BJ (cell line): ENCODE measurements at regions not wholly inside any gene's neighbourhood (a gene's known extent, or its start where the extent isn't known, plus 50 kb on each side); places are given as distances from the start of the nearest gene placed in this dataset.

ENCODE experiments used
- CTCF ChIA-PET: fragments of 350-600 bp; formaldehyde crosslinking; extraction: SDS; loops from one replicate; lab custom pipeline; 2021; ENCODE audit warnings: antibody characterized with exemption, inconsistent platforms; lab: Yijun Ruan, JAX
- POLR2A ChIA-PET: fragments of 300-600 bp; sonication (Branson Sonifier 250); formaldehyde crosslinking; extraction: SDS; loops from one replicate; lab custom pipeline; 2021; ENCODE audit warnings: antibody characterized with exemption; lab: Charles Lee
- DNase-seq: peaks from one replicate; pipeline ENCODE4 v3.0.0-alpha.2; 2011; ENCODE audit warnings: low read depth
- H3K27me3 ChIP-seq: 2 replicates; pipeline ENCODE4 v1.6.0; 2011; ENCODE audit warnings: low read length; ENCODE audit not compliant: control insufficient read depth, insufficient read depth
- H3K36me3 ChIP-seq: 2 replicates; pipeline ENCODE4 v1.5.1; 2011; ENCODE audit warnings: low read length; ENCODE audit not compliant: control insufficient read depth, insufficient read depth
- H3K4me3 ChIP-seq: 2 replicates; pipeline ENCODE4 v1.5.1; 2011; ENCODE audit warnings: low read depth, mild to moderate bottlenecking, control low read depth, low read length
- CTCF ChIP-seq: IDR thresholded peaks from 2 replicates; pipeline ENCODE4 v1.5.1; 2011; ENCODE audit warnings: low read depth, mild to moderate bottlenecking, control low read depth, inconsistent platforms, low read length, moderate library complexity; ENCODE audit not compliant: insufficient read depth

GRCh38 chr1:25100151-25100833, 132.0 kb downstream of the SYF2 start:
- DNase-seq: no peak
- no peak for TF ChIP-seq CTCF
- CTCF ChIA-PET: interaction anchor here (0.9 to 3.7 kb wide), 15 partner anchors 13 to 252 kb away, joined by 3 to 25 read pairs (median 5); no protein-coding TSS in a partner anchor
- Histone ChIP-seq H3K4me3 (no peak overlapping the region), H3K27me3 (peaks cover 18% of the 10 kb centered on the region), H3K36me3 (no peaks in the 10 kb centered on the region)
- POLR2A ChIA-PET: no interaction called here

GRCh38 chr1:25099343-25099951, 132.9 kb downstream of the SYF2 start:
- POLR2A ChIA-PET: no interaction called here
- peaks cover 14% of the 10 kb centered on the region for H3K27me3 ChIP-seq
- CTCF ChIA-PET: interaction anchor here (0.9 to 3.7 kb wide), 7 partner anchors 18 to 251 kb away, joined by 3 to 25 read pairs (median 4); no protein-coding TSS in a partner anchor
- no peak for TF ChIP-seq CTCF
- no peak for DNase-seq
- H3K4me3 ChIP-seq: no peak overlapping the region
- no peaks in the 10 kb centered on the region for H3K36me3 ChIP-seq

GRCh38 chr1:25098717-25099116, 133.6 kb downstream of the SYF2 start:
- DNase-seq: no peak
- POLR2A ChIA-PET: no interaction called here
- H3K4me3 ChIP-seq: no peak overlapping the region
- CTCF ChIA-PET: interaction anchor here (0.6 to 3.7 kb wide), 5 partner anchors 27 to 250 kb away, joined by 3 to 25 read pairs (median 3); no protein-coding TSS in a partner anchor
- H3K36me3 ChIP-seq: no peaks in the 10 kb centered on the region
- H3K27me3 ChIP-seq: peaks cover 11% of the 10 kb centered on the region
- TF ChIP-seq CTCF: no peak

GRCh38 chr1:25096307-25097150, 135.8 kb downstream of the SYF2 start:
- POLR2A ChIA-PET: no interaction called here
- Histone ChIP-seq H3K4me3 (no peak overlapping the region), H3K36me3 (no peaks in the 10 kb centered on the region), H3K27me3 (peaks cover 5% of the 10 kb centered on the region; the same call in 1 of the 2 replicates)
- TF ChIP-seq CTCF: no peak
- no peak for DNase-seq
- CTCF ChIA-PET: no interaction called here

GRCh38 chr1:25095635-25096200, 136.6 kb downstream of the SYF2 start:
- Histone ChIP-seq H3K4me3 (no peak overlapping the region), H3K36me3 (no peaks in the 10 kb centered on the region), H3K27me3 (peaks cover 7% of the 10 kb centered on the region)
- no peak for DNase-seq
- ChIA-PET POLR2A (no interaction called here), CTCF (no interaction called here)
- TF ChIP-seq CTCF: no peak
